ENCODE measurements at regions not wholly inside any gene's neighbourhood (a gene's known extent, or its start where the extent isn't known, plus 50 kb on each side); places are given as distances from the start of the nearest gene placed in this dataset.

DNA sequence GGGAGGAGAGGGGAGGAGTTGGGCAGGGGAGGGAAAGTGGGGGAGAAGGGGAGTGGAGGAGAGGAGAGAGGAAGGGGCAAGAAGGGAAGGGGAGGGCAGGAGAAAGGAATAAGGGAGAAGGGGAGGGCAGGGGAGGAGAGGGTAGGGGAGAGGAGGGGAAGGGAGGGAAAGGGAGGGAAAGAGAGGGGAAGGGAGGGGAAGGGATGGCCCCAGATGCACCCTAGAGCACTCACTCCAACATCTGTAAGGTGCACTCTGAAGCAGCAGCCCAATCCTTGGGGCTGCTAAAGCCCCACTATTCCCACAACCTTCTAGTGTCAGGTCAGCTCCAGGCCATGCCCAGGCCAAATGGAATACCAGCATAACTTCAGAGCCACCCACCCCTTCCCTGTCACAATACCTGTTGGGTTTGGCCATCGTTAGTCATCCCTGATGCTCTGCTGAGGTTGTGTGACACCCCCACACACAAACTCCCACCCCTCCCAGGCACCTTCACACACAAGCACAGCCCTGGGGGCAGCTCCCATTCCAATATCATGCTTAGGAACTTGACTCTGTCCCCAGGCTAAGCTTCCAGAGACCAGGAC is 55.7 kb upstream of the PKDCC start:
- no peak overlapping the region for H3K4me3 ChIP-seq (ENCODE audit: low read depth, low read length)
- no peak for TF ChIP-seq CTCF (conservative IDR thresholded peaks at IDR 0.05; ENCODE audit: low read depth, low read length)
- DNase-seq (ENCODE audit: low read depth): no peak

DNA sequence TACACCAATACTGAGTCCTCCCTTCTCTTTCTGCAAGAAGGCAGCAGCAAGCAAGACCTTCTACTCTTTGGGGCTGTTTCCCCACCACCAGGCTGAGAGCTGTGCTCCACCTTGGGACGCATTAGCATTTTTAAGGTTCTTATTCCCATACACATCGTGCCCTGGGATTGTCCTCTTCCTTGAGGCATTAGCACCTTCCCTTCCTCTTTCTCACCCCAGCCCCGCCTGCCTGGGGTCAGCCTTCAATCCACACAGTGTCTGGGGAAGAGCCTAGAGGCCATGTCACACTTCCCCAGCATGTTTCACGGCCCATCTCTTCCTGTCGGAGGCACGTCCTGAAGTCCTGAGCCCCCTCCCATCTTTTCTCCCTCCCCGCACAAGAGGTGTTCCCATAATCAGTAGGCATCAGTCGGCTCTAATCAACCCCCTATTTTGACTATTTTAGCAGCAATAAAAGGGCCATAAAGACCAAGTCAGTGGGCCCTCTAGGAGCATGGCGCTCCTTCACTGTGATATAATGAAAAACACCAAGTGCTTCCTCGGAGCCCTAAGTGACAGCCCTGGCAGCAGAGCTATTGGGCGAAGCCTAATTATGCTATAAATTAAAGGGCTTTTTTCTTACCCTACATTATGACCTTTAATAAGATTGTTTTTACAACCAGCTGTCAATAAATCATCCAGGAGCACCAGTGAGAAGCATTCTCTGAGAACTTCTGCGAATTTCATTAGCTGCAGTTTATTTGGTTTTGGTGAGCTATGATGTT is 55.0 kb upstream of the PKDCC start:
- H3K4me3 ChIP-seq (ENCODE audit: low read depth, low read length): no peak overlapping the region
- TF ChIP-seq CTCF (conservative IDR thresholded peaks at IDR 0.05; ENCODE audit: low read depth, low read length): no peak

GRCh38 chr2:41993435-41993925 is 54.3 kb upstream of the PKDCC start:
- DNase-seq (ENCODE audit: low read depth): no peak
- no peak for TF ChIP-seq CTCF (conservative IDR thresholded peaks at IDR 0.05; ENCODE audit: low read depth, low read length)
- no peak overlapping the region for H3K4me3 ChIP-seq (ENCODE audit: low read depth, low read length)

More for the DNA sequence above, 55.0 kb upstream of the PKDCC start:
- no peak for DNase-seq (ENCODE audit: low read depth)

DNA sequence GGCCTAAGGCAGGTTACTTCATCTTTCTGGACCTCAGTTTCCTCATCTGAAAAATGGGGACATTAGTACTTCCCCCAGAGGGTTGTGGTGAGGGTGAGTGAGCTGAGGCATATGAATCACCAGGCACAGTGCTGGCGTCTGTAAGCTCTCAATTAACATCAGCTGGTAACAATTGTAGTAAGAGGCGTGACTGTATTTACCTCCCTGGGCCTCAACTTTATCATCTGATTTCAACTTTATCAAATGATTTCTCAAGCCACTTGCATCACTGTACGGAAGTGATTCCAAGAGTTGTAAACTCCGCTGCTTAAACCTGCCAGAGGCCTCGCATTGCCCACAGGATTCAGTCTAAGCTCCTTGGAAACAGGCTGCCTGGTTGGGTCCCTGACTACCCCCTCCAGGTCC is 53.6 kb upstream of the PKDCC start:
- DNase-seq (ENCODE audit: low read depth): no peak
- TF ChIP-seq CTCF (conservative IDR thresholded peaks at IDR 0.05; ENCODE audit: low read depth, low read length): no peak
- no peak overlapping the region for H3K4me3 ChIP-seq (ENCODE audit: low read depth, low read length)

DNA sequence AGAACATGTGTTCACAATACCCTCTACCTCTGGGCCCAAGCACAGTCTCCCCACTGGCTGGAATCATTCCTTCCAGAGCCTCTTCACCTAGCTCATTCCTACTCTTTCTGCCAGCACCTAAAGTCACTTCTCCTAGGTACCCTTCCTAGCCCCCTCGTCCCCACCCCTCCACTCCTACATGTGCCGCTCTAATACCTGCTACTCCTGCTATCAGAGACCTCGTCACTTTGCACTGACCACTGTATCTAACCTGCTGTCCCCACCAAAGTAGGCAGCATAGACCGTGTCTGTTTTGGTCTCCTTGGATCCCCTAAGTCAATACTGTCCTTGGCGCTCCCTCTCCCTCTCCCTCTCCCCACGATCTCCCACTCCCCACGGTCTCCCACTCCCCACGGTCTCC is 53.2 kb upstream of the PKDCC start:
- TF ChIP-seq CTCF (conservative IDR thresholded peaks at IDR 0.05; ENCODE audit: low read depth, low read length): no peak
- no peak for DNase-seq (ENCODE audit: low read depth)
- H3K4me3 ChIP-seq (ENCODE audit: low read depth, low read length): no peak overlapping the region

- no peak overlapping the region for H3K4me3 ChIP-seq (ENCODE audit: low read depth, low read length)
- DNase-seq (ENCODE audit: low read depth): no peak
- no peak for TF ChIP-seq CTCF (conservative IDR thresholded peaks at IDR 0.05; ENCODE audit: low read depth, low read length)
Observed at GRCh38 chr2:41997561-41997960, 50.3 kb upstream of the PKDCC start.
